ENCODE measurements at regions not wholly inside any gene's neighbourhood (a gene's known extent, or its start where the extent isn't known, plus 50 kb on each side); places are given as distances from the start of the nearest gene placed in this dataset.

DNA sequence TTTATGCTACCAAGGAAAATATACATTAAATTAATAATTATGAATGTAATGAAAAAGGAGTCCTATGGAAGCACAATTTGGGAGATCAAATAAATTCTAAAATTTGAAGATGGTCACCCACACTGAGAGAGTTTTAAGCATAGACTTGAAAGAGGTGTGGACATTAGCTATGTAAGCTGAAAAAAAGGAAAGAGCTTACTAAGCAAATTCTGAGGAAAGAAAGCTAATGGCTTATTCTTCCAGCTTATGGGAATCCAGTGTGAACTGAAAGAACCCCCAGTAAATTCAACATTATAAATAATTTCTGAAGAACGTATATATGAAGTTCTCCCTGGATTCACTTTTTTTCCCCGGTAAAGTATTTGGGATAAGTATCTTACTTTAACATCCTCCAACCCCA, 78.2 kb upstream of the GUCY1A1 start:
- no peaks in the 10 kb centered on the region for H3K4me1 ChIP-seq (ENCODE audit: control insufficient read depth, insufficient read depth, low read length)
- no peak overlapping the region for H3K27ac ChIP-seq (ENCODE audit: extremely low read depth, low read depth, low read length)
- H3K9me3 ChIP-seq (ENCODE audit: control insufficient read depth, insufficient read depth, low read depth, low read length), result no peaks in the 10 kb centered on the region
- no peaks in the 10 kb centered on the region for H3K36me3 ChIP-seq (ENCODE audit: control insufficient read depth in 2 of 2, insufficient read depth in 1 of 2, low read length in 2 of 2)
- no peak overlapping the region for H3K4me3 ChIP-seq (ENCODE audit: low read depth, low read length)
- ChIA-PET CTCF (interaction anchor here (0.7 to 1.5 kb wide), 2 partner anchors 59 to 148 kb away, joined by 3 to 4 read pairs; no protein-coding TSS in a partner anchor), POLR2A (no interaction called here)
- TF ChIP-seq ZNF518A (tag by site-specific recombination; conservative IDR thresholded peaks at IDR 0.05; ENCODE audit: low read depth) (no peak), ZNF169 (tag by site-specific recombination; IDR thresholded peaks at IDR 0.05) (no peak), ZNF514 (tag by site-specific recombination; IDR thresholded peaks at IDR 0.05) (no peak), ZNF629 (tag by site-specific recombination; IDR thresholded peaks at IDR 0.05) (no peak), ZNF501 (tag by site-specific recombination; IDR thresholded peaks at IDR 0.05) (no peak), TRIM28 (IDR thresholded peaks at IDR 0.05; ENCODE audit: borderline replicate concordance, low read length) (no peak), PRDM10 (tag by site-specific recombination; IDR thresholded peaks at IDR 0.05) (no peak), PRDM2 (tag by site-specific recombination; IDR thresholded peaks at IDR 0.05; ENCODE audit: borderline replicate concordance) (no peak), ZNF626 (tag by site-specific recombination; IDR thresholded peaks at IDR 0.05) (no peak), PRDM1 (tag by site-specific recombination; IDR thresholded peaks at IDR 0.05) (no peak), OVOL3 (tag by site-specific recombination; IDR thresholded peaks at IDR 0.05) (no peak), ZNF174 (tag by site-specific recombination; IDR thresholded peaks at IDR 0.05) (no peak)
- TF ChIP-seq, protein P1, sequence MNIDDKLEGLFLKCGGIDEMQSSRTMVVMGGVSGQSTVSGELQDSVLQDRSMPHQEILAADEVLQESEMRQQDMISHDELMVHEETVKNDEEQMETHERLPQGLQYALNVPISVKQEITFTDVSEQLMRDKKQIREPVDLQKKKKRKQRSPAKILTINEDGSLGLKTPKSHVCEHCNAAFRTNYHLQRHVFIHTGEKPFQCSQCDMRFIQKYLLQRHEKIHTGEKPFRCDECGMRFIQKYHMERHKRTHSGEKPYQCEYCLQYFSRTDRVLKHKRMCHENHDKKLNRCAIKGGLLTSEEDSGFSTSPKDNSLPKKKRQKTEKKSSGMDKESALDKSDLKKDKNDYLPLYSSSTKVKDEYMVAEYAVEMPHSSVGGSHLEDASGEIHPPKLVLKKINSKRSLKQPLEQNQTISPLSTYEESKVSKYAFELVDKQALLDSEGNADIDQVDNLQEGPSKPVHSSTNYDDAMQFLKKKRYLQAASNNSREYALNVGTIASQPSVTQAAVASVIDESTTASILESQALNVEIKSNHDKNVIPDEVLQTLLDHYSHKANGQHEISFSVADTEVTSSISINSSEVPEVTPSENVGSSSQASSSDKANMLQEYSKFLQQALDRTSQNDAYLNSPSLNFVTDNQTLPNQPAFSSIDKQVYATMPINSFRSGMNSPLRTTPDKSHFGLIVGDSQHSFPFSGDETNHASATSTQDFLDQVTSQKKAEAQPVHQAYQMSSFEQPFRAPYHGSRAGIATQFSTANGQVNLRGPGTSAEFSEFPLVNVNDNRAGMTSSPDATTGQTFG (tag by site-specific recombination; IDR thresholded peaks at IDR 0.05; ENCODE audit: borderline replicate concordance), result no peak
- TF ChIP-seq, protein P2, sequence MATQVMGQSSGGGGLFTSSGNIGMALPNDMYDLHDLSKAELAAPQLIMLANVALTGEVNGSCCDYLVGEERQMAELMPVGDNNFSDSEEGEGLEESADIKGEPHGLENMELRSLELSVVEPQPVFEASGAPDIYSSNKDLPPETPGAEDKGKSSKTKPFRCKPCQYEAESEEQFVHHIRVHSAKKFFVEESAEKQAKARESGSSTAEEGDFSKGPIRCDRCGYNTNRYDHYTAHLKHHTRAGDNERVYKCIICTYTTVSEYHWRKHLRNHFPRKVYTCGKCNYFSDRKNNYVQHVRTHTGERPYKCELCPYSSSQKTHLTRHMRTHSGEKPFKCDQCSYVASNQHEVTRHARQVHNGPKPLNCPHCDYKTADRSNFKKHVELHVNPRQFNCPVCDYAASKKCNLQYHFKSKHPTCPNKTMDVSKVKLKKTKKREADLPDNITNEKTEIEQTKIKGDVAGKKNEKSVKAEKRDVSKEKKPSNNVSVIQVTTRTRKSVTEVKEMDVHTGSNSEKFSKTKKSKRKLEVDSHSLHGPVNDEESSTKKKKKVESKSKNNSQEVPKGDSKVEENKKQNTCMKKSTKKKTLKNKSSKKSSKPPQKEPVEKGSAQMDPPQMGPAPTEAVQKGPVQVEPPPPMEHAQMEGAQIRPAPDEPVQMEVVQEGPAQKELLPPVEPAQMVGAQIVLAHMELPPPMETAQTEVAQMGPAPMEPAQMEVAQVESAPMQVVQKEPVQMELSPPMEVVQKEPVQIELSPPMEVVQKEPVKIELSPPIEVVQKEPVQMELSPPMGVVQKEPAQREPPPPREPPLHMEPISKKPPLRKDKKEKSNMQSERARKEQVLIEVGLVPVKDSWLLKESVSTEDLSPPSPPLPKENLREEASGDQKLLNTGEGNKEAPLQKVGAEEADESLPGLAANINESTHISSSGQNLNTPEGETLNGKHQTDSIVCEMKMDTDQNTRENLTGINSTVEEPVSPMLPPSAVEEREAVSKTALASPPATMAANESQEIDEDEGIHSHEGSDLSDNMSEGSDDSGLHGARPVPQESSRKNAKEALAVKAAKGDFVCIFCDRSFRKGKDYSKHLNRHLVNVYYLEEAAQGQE (tag by site-specific recombination; IDR thresholded peaks at IDR 0.05), result no peak
- TF ChIP-seq, protein P3, sequence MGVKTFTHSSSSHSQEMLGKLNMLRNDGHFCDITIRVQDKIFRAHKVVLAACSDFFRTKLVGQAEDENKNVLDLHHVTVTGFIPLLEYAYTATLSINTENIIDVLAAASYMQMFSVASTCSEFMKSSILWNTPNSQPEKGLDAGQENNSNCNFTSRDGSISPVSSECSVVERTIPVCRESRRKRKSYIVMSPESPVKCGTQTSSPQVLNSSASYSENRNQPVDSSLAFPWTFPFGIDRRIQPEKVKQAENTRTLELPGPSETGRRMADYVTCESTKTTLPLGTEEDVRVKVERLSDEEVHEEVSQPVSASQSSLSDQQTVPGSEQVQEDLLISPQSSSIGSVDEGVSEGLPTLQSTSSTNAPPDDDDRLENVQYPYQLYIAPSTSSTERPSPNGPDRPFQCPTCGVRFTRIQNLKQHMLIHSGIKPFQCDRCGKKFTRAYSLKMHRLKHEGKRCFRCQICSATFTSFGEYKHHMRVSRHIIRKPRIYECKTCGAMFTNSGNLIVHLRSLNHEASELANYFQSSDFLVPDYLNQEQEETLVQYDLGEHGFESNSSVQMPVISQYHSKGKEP (tag by site-specific recombination; IDR thresholded peaks at IDR 0.05), result no peak

Measured in HEK293 (cell line).